Activated naive CD4-positive, alpha-beta T cell (primary cell): ENCODE measurements at regions not wholly inside any gene's neighbourhood (a gene's known extent, or its start where the extent isn't known, plus 50 kb on each side); places are given as distances from the start of the nearest gene placed in this dataset.
"Not testable (repeated sequence)": the region's sequence is repeated elsewhere in the genome, so short reads cannot be mapped to it uniquely, and the experiment has no call there.

Source experiments
- DNase-seq, 4 experiments: peaks; one replicate each; lab custom pipeline; 2025; lab: John Stamatoyannopoulos, UW

DNA sequence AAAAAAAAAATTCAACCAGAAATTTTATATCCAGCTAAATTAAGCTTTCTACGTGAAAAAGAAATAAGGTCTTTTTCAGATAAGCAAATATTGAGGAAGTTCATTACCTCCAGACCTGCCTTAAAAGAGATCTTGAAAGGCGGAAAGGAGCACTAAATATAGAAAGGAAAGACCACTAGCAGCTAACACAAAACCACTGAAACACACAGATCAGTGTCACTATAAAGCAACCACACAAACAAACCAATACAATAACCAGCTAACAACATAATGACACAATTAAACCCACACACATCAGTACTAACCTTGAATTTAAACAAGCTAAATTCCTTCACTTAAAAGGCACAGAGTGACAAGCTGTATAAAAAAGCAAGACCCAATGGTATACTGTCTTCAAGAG, 958.3 kb downstream of the TSN start:
- DNase-seq, result no peak

DNA sequence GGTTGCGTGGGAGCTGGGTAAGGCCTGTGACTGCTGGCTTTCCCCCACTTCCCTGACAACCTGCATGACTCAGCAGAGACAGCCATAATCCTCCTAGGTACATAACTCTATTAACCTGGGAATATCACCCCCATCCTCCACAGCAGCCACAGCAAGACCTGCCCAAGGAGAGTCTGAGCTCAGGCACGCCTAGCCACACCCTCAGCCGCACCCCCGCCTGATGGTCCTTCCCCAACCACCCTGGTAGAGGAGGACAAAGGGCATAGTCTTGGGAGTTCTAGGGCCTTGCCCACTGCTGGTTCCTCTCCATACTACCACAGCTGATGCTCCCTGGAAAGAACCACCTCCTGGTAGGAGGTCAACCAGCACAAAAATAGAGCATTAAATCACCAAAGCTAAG, 965.4 kb downstream of the TSN start:
- DNase-seq, result not testable (repeated sequence)

DNA sequence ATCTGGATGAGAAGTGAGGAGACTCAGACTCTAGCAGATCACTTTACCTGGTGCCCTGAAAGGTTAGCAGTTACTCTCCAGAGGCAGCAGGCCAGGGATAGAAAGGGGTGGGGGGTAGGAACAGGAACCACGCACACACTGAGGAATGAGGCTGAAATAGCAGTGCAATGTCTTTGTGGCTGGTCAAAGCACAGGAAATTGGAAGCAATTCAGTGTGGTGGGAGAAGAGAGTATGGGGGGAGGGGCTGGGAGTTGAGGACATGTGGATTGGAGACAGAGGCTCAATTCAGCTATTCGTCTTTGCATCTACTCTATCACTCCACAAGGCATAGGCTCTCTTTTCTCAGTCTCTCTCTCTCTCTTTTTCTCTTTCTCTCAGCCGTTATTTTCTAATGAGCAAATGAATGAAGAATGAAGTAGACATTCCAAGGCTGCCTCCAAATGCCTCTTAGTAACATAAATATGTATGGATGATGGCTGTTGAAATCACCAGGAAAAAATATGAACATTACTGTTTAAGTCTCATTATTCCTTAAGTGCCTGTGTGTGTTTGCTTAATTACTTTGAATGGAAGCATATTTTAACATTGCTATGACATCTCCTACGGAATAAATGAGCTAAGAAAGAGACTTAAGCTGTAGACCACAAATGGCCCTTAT, 979.4 kb downstream of the TSN start:
- DNase-seq, result no peak

DNA sequence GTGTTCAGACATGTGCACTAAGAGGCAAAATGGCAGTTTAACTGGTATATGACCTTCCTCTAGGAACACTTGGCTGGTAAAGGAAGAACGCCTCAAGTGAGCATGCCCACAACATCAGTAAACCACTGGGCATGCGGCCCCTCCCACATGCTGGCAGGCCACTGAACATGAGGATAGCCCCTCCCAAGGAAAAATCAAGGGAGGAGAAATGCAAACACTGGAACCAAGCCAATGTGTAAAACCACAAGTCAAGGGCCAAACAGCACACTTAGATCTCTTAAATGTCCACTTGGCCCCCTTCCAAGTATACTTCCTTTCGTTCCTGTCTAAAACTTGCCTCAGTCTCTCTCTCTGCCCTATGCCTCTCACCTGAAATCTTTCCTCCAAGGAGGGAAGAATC, 980.8 kb downstream of the TSN start:
- DNase-seq, result no peak

DNA sequence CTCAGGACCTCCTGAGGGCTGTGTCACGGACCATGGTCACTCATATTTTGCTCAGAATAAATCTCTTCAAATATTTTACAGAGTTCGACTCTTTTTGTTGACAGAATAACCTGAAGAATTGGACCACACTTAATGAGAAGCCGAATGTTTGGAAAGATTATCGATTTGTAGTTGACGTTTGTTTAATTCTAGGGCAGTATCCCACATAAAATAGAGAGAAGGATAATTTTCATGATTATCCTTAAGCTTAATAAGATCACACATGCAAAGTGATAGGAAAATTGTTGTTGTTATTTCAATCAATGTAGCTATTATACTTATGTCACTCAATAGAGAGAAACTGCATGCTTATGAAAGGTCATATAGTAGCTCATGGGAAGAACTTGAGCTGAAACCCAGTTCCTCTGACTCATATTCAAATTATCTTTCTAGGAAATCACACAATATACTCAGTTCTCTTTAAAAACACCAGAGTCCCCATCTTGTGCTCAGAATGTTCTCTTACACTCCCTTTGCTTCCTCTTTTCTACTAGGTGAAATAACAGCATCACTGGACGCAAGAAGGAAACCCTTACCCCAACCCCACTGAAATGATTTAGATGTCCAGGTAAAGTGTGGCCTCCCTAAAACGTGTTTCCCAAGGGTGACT, 982.1 kb downstream of the TSN start:
- DNase-seq, result no peak

DNA sequence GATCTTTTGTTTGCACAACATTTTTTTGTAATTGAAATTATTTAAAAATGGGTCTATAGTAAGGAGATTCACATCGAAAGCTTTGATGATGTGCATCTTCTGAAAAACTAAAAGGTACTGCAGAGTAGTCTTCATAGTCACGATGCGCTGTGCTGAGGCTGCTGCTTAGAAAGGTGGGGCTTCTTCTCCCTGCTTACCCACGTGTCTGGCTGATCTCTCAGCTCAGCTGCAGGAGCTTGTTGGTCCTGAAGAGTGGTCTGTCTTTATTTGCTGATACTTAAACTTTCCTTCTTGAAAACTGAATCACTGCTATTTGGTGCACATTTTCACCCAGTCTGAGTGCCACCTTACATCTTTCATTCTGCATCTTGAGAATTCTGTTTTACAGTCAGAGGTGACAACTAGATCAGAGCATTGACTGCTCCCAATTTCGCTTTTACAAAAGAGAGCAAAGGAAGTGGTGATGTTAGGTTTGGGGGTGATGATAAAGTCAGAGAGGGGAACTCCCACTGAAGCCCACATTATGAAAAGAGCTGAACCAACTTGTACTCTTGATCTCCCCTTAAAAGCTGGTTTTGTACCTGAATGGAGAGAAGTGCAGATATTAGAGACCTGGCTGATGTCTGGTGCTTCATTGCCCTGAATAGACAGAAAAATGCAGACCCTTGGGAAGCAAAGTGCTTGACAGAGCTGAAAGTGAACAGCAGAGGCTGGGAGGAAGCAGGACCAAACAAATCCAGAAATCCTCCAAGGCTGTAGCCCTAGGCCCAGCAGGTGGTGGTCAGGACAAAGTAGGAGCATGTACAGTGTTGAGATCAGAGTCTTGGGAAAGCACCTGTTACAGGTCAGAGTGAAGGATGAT, 984.5 kb downstream of the TSN start:
- DNase-seq, result no peak

DNA sequence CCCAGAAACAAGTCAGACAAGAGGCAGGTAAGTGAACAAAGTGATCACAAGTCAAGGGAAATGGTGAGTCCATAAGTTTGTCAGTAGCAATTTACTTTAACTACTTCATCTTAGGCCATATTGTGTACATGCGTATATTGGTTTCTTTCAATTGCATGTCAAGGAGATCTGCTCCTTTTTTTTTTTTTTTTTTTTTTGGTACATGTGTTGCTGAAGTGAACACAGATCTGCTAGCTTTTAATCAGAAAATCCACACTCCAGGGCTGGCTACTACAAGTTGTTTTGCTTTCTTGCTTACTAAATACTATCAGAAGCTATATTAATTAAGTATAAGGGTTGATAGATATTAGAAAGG, 985.1 kb downstream of the TSN start:
- no peak for DNase-seq

DNA sequence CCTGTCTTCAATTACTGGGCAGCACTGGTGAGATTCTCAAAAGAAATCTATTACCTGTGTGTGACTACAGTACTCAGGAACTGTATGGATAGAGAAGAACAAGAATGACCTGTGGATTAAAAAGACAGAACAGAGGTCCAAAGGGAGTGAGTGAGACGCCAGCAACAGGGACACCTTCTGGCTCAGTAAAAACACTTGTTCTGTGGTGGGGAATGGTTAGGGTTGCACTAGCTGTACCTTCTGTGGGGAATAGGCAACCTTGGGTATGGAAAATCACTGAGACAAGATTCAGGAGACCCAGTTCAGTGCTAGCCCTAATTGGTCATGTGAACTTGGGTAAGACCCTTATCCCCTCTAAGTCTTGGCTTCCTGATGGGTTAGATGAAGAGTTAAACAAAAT, 986.0 kb downstream of the TSN start:
- no peak for DNase-seq

DNA sequence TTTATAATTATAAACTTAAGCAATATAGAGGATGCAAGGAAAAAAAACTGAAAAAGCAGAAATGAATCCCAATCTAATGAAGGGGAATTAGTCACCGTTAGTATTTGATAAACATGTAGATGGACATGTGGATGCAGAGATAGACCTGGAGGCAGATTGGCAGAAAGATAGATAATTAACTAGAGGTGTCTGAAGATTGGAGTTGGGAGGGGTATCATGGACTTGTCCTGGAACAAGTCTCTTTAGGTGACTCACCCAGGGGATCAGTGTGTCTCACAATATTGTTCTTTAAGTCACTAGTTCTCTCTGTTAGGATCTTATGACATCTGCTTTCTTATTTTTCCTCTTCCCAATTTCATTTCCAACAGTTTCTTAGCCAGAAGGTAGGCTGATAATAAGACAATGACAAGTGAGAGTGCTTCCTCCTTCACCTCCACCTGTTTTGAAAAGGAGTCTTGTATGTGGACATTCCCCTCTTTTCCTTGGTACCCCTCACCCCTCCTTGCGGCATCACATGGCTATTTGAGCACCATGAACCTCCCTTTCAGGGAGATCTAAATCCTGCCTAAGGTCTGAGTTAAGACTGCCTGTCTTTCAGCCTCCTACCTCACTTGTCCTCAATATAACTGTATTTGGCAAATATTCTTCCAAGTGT, 987.7 kb downstream of the TSN start:
- DNase-seq, result no peak

DNA sequence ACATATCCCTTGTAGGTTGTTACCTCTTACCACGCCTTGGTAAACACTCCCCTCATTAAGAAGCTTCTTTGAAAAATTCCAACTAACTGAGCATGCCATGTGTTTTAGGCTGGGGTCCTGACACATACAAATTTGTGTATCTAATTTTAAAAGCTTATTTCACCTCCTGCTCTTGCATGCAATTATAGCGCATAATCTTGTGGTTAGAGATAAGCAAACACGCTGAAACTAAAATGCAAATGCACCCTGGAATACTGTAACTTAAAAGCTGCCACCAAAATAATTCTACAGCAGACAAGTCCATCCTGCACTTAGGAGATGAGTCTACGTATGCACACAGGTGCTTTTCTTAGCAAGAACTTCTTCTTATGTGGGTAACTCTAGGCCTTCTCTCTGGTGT, 990.2 kb downstream of the TSN start:
- no peak for DNase-seq

DNA sequence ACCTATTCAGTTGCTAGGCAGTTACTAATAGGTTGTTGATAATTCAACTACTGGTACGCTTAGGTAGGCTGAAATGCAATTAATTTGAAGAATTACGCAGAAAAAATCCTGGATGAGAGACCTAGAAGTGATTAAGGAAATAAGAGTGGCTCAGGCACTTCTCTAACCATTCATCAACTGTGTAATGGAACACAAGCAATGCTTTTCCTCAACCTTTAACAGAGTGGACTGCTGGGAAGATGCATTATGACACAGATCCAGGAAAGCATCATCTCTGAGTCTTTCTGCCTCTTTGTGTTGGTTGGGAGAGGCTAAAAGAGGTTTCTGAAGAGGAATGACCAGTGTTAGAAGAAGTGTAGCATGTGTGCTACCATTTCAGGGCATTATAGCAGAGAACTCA, 992.2 kb downstream of the TSN start:
- DNase-seq, result no peak

DNA sequence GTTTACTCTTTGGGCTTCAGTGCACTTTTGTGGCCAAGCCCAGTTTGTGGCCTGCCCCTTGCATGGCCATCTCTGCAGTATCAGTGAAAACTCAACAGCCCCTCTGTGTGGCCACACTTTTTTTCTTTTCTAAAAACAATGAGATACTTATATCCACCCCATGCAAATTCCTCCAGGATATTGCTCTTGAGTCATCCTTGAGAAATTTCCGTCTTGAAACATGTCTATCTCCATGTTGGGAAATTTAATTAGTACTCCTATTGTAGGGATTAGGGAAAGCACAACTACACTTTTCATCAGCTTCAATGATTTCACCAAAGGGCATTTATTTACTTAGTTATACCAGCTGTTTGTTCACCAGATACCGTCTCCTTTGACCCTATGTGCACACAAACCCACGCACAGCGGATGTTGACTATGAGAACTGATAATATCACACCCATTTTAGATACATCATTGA, 993.1 kb downstream of the TSN start:
- no peak for DNase-seq

DNA sequence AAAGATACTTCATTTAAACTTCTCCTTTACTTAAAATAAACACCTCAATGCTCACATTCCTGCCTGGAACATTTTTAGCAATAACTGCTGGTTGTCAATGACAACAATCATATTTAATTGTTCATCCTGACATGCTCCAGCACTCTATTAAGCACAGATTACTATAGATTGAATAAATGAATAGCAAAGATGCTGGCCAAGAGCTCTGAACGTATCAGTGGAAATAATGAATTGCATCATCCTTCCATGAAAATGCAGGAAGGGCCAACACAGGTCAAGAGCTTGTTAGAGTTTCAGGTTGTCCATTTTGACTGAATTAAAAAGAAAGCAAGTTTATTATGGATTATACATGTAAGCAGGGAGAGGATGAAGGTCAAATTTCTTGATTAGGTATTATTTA, 994.0 kb downstream of the TSN start:
- DNase-seq, result no peak

DNA sequence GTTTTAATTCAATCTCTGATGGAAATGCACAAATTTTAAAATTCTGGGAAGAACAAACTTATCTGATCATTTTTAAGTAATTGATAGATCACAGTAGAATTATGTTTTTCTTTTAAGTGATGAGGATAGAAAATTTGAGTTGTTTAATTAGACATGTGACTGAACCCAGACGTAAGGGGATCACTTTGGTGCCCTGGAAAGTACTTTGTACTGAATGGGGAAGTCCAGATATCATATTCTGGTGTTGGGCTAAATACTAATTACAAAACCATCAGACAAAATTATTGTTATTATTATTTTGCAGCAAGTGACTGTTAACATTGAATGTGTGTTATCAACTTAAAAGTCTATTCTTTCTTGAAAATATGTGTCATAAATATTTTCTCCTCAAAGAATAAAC, 994.6 kb downstream of the TSN start:
- no peak for DNase-seq

DNA sequence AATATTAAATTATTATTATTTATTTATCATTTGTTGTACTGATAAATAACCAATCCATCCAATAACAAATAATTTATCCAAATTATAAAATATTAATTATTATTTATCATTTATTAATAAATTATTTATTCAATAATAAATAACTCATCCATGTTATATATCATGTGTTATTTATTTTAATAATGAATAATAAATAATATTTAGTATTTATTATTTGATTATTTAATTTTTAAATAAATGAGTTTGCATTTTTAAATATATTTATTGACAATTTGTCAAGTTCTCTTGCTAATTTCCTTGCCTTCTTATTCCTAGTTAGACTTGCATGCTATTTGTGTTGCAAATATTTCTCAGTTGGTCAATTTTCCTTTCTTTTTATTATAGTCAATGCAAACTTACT, 995.4 kb downstream of the TSN start:
- DNase-seq, result no peak

DNA sequence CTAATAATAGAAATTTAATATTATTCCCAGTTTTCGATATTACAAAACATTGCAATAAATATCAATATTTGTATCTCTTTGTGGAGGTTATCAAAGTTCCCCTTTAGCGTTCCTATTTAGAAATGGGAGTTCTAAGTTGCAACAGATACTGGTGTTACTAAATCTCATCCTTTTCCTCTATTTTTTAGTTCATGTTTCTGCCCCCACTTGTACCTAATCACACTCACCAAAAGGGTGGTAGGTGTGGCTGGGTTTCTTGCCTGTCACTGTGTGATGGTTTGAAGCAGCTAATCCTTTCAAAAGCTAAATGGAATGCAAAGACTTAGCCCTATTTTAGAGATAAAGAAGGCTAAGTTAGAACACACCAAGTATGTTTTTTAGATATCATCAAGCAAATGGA, 997.9 kb downstream of the TSN start:
- DNase-seq, result no peak

DNA sequence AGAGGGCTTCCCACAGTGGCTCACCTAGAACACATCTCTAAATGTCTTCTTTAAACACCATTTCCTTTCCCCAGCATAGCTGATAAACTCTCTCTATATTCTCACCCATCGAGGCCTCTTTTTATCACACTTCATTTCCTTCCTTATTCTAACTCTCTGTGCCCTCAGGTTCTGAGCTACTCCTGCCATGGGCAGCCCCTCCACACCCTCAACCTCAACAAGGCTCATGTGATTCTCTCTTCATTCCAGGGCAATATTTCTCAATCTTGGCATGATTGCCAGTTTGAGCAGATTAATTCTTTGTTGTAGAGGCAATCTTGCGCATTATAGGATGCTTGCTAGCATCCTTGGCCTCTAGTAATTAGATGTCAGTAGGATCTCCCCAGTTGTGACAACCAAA, 999.1 kb downstream of the TSN start:
- DNase-seq, result no peak

DNA sequence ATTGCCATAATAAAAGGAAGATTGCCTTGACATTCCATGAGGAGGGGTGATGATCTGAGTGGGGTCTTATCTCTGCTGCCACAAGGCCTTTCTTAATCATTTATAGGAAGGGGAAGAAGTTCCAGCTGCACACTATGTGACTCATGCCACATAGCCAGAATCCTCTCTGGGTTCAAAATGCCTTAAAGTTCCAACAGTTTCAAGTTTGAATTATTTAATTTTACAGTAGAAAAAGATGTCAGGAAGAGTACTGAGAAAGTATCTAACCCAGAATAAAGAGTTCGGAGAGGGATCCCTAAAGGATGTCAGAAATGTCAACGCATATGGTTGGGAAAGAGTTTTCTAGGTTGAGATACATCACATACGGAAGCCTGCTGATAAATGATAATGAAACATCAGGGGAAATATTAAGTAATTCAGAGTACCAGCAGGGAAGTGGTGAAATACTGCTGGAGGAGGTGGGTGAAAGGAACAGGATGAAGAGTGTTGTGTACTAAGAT, 999.9 kb downstream of the TSN start:
- no peak for DNase-seq

DNA sequence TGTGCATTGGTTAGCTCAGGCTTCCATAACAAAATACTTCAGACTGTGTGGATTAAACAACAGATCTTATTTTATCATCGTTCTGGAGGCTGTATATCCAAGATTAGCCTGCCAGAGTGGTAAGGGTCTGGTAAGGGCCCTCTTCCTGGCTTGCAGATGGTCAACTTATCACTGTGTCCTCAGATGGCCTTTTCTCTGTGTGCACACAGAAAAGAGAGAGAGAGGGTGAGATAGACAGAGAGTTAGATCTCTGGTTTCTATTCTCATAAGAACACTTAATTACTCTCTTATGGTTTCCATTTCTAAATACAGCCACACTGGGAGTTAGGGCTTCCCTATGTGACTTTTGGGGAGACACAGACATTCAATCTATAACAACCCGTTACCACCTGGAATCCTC, 1003.5 kb downstream of the TSN start:
- DNase-seq, result no peak

DNA sequence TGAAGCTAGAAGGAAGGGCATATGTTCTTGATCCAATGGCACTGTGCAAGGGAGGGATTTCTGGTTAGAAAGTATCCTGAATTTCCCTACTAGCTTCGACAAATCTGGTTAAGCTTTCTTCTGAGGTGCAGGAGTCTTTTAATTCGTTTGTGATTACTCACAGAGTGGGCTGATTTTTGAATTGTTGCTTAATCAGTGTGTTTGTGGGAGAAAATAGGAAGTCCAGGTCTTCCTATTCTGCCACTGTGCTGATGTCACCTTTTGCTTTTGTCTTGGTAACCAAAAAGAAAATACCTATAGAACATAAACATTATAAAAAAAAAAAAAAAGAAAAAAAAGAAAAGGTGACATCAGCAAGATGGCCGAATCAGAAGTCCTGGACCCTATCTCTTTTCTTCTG, 1008.6 kb downstream of the TSN start:
- no peak for DNase-seq

DNA sequence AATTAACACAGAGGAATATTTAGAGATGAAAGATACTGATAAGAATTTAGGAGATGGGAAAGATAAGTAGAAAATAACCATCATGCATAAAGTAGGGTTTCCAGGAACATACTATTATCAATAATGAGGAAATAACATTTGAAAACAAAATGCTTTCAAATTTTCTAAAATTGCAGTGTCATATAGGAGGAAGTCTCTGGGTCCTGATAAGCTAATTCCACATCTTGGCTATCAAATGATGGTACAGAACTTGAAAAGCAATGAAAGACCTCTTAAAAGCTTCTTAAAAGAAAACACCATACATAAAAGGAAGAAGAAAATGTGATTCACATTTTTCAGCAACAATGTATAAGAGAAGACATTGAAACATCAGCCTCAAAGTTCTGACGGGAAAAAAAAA, 1024.8 kb downstream of the TSN start:
- no peak for DNase-seq

DNA sequence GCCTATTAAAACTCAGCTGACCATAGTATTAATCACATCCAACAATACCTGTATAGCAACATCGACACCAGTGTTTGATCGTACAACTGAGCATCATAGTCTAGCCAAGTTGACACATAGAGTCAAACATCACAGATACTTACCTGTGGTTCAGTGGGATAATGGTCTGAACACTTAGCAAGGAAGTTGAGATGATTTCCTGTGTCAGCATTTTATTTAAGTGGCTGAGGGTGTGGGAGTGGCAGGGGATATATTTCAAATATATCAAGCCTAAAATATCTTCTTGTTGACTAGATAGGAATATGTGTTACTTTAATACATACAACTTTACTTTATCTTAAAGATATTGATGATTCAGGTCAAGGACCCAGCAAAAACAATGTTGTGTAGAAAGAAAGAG, 1038.6 kb downstream of the TSN start:
- DNase-seq, result no peak

DNA sequence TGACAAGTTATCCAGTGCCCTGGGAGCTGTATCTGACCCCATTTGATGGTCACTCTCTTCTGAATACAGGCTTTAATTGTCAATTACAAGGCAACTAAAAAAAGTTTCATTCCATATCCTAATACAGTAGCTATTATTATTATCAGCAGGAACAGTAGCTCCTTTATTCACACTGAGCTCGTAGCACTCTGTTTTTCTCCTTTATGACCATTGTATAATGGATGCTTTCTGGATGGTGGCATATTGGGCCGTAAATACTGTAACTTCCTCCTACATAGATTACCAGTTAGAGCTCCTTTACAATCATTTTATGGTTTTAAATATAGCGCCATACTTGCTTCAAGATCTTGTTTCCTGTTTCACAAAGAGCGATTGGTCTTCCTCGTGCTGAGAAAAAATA, 1040.3 kb downstream of the TSN start:
- DNase-seq, result no peak
